ENCODE measurements at regions not wholly inside any gene's neighbourhood (a gene's known extent, or its start where the extent isn't known, plus 50 kb on each side); places are given as distances from the start of the nearest gene placed in this dataset.
"Not testable (repeated sequence)": the region's sequence is repeated elsewhere in the genome, so short reads cannot be mapped to it uniquely, and the experiment has no call there.

- not testable (repeated sequence) for TF ChIP-seq CTCF (IDR thresholded peaks at IDR 0.05; ENCODE audit: low read depth, low read length, poor library complexity, severe bottlenecking); EZH2phosphoT487 (IDR thresholded peaks at IDR 0.05; ENCODE audit: borderline replicate concordance, low read length)
Observed at GRCh38 chr2:155966064-155966471, 366.5 kb downstream of the NR4A2 start.

Data from DOHH2 (cell line).